ENCODE measurements at regions not wholly inside any gene's neighbourhood (a gene's known extent, or its start where the extent isn't known, plus 50 kb on each side); places are given as distances from the start of the nearest gene placed in this dataset.

DNA sequence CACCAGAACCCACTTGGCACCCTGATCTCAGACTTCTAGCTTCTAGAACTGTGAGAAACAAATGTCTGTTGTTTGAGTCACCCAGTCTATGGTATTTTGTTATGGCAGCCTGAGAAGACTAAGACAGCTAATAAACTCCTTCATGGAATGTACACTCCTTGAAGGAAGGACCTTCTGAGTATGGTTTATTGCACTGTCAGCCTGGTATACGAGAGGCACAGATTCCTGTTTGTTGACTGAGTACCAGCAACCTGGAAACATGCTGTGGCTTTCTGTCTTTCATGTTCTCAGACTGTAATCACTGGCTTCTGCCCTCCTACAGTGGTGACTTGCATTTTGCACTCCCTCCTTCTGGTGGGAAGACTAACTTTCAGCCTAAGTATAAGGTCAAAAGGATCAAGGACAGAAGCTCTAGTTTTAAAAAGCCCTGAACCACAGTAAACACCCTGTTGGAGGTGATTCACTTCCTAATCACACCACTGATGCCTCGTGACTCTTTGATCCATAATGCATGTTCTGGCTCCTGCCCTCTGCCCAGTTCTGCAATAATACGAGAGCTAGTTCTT lies 319.0 kb upstream of the NPSR1 start:
- H3K4me1 ChIP-seq (ENCODE audit: control insufficient read depth in 1 of 2, insufficient read depth in 2 of 2, low read length in 2 of 2): peaks cover 18 to 37% of the 10 kb centered on the region in 2 experiments
- no peaks in the 10 kb centered on the region for H3K9me3 ChIP-seq (ENCODE audit: control insufficient read depth in 1 of 2, insufficient read depth in 1 of 2, low read depth in 1 of 2, low read length in 2 of 2)
- ATAC-seq (peak; percentile 85), DNase-seq (ENCODE audit: low read depth, low spot score) (peak; percentile 40)
- no peaks in the 10 kb centered on the region for H3K36me3 ChIP-seq (ENCODE audit: control insufficient read depth in 1 of 2, insufficient read depth in 2 of 2, low read length in 2 of 2)
- POLR2A ChIA-PET: no interaction called here
- peak overlapping the region; percentile 55 for H3K4me2 ChIP-seq (ENCODE audit: low read length)
- no TSS peak for BruUV-seq (replicated peaks)
- H3K79me2 ChIP-seq (ENCODE audit: insufficient read depth, low read length): no peaks in the 10 kb centered on the region
- H2AFZ ChIP-seq (ENCODE audit: low read depth, low read length, poor library complexity, severe bottlenecking): peak overlapping the region; percentile 39
- peak; percentile 67; the same call in 1 of the 2 replicates for TF ChIP-seq CBX3 (IDR thresholded peaks at IDR 0.05; ENCODE audit: low read depth)
- no peak for TF ChIP-seq ELF1 (IDR thresholded peaks at IDR 0.05; ENCODE audit: borderline replicate concordance, low read depth)
- TF ChIP-seq TCF7L2 (IDR thresholded peaks at IDR 0.05; ENCODE audit: borderline replicate concordance, extremely low read depth, insufficient read depth, insufficient read length): peak; percentile 98
- peak; percentile 62 for TF ChIP-seq JUND (IDR thresholded peaks at IDR 0.05)
- peak; percentile 65; the same call in 1 of the 2 replicates for TF ChIP-seq FOSL1 (IDR thresholded peaks at IDR 0.05; ENCODE audit: low read depth)
- no peak for TF ChIP-seq CTCF (IDR thresholded peaks at IDR 0.05 in 2 of 3, conservative IDR thresholded peaks at IDR 0.05 in 1 of 3; ENCODE audit: borderline replicate concordance in 1 of 3, insufficient read depth in 1 of 3, low read depth in 2 of 3, low read length in 2 of 3)
- TF ChIP-seq SP1 (IDR thresholded peaks at IDR 0.05; ENCODE audit: low read depth): peak; percentile 71
- TF ChIP-seq SRF (IDR thresholded peaks at IDR 0.05; ENCODE audit: low read depth): no peak
- peak; percentile 37; the same call in 1 of the 2 replicates for TF ChIP-seq CEBPB (IDR thresholded peaks at IDR 0.05; ENCODE audit: low read depth)
- no peak for TF ChIP-seq POLR2A (IDR thresholded peaks at IDR 0.05; ENCODE audit: borderline replicate concordance, extremely low read depth, insufficient read depth, insufficient read length)
- TF ChIP-seq, protein P1, sequence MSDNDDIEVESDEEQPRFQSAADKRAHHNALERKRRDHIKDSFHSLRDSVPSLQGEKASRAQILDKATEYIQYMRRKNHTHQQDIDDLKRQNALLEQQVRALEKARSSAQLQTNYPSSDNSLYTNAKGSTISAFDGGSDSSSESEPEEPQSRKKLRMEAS (IDR thresholded peaks at IDR 0.05): peak; percentile 78
- H3K27me3 ChIP-seq (ENCODE audit: insufficient read depth, low read length): no peaks in the 10 kb centered on the region
- CTCF ChIA-PET: interaction anchor here (1.0 kb wide), 1 partner anchor 18 kb away, joined by 4 read pairs; no protein-coding TSS in a partner anchor
- H3K9me2 ChIP-seq (ENCODE audit: insufficient read depth): no peaks in the 10 kb centered on the region
- peak overlapping the region; percentile 36 for H3K27ac ChIP-seq (ENCODE audit: low read depth, low read length)
- H3K9ac ChIP-seq (ENCODE audit: low read length): no peak overlapping the region
- RAD21 ChIA-PET (ENCODE audit: low non-redundant PET in 1 of 2, low total read pairs in 2 of 2, uncharacterized antibody in 2 of 2, unreplicated experiment in 2 of 2): no interaction called here
- H4K20me1 ChIP-seq (ENCODE audit: insufficient read depth): no peaks in the 10 kb centered on the region
- intact Hi-C loops (cut with micrococcal nuclease): no loop called here
- no peak overlapping the region for H3K4me3 ChIP-seq (replicated peaks in 1 of 2; ENCODE audit: low read depth in 1 of 2, low read length in 2 of 2)
